HCT116 (cell line): ENCODE measurements at regions not wholly inside any gene's neighbourhood (a gene's known extent, or its start where the extent isn't known, plus 50 kb on each side); places are given as distances from the start of the nearest gene placed in this dataset.

Source experiments
- POLR2A ChIP-seq: IDR thresholded peaks from 2 replicates; pipeline ENCODE4 v1.7.0; 2011; ENCODE audit warnings: borderline replicate concordance; ENCODE audit not compliant: insufficient read depth, insufficient read length; ENCODE audit errors: extremely low read depth
- POLR2AphosphoS5 ChIP-seq: IDR thresholded peaks from 2 replicates; pipeline ENCODE4 v1.6.1; 2011; ENCODE audit warnings: mild to moderate bottlenecking, low read depth, low read length, moderate library complexity
- SIN3A ChIP-seq: IDR thresholded peaks from 2 replicates; pipeline ENCODE4 v1.6.1; 2012; ENCODE audit warnings: low read depth
- ZNF274 ChIP-seq: fragments of 200-500 bp; sonication (Bioruptor generic); IDR thresholded peaks from 2 replicates; pipeline ENCODE4 v1.6.1; 2014; ENCODE audit warnings: mild to moderate bottlenecking, low read depth, low read length, inconsistent platforms
- TF ChIP-seq, protein P1 (sequence below), 3 experiments: fragments of 200-600 bp in 1 of 3; sonication (generic) in 1 of 3; IDR thresholded peaks in 2 of 3; conservative IDR thresholded peaks in 1 of 3; 2 replicates each; pipeline ENCODE4 v1.5.1; 2012 to 2017; ENCODE audit warnings: low read depth in 2 of 3, low read length in 2 of 3, antibody characterized with exemption in 1 of 3, borderline replicate concordance in 1 of 3, control low read depth in 1 of 3, mild to moderate bottlenecking in 1 of 3, mixed read lengths in 1 of 3, mixed run types in 1 of 3, moderate library complexity in 1 of 3; ENCODE audit not compliant: insufficient read depth in 1 of 3

GRCh38 chr6:134549854-134550253 is 231.9 kb upstream of the SGK1 start:
- TF ChIP-seq, protein P1, sequence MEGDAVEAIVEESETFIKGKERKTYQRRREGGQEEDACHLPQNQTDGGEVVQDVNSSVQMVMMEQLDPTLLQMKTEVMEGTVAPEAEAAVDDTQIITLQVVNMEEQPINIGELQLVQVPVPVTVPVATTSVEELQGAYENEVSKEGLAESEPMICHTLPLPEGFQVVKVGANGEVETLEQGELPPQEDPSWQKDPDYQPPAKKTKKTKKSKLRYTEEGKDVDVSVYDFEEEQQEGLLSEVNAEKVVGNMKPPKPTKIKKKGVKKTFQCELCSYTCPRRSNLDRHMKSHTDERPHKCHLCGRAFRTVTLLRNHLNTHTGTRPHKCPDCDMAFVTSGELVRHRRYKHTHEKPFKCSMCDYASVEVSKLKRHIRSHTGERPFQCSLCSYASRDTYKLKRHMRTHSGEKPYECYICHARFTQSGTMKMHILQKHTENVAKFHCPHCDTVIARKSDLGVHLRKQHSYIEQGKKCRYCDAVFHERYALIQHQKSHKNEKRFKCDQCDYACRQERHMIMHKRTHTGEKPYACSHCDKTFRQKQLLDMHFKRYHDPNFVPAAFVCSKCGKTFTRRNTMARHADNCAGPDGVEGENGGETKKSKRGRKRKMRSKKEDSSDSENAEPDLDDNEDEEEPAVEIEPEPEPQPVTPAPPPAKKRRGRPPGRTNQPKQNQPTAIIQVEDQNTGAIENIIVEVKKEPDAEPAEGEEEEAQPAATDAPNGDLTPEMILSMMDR (IDR thresholded peaks at IDR 0.05 in 2 of 3, conservative IDR thresholded peaks at IDR 0.05 in 1 of 3; ENCODE audit: borderline replicate concordance in 1 of 3, insufficient read depth in 1 of 3, low read depth in 2 of 3, low read length in 2 of 3) = no peak
- no peak for TF ChIP-seq SIN3A
- no peak for TF ChIP-seq POLR2AphosphoS5
- TF ChIP-seq ZNF274 = no peak
- no peak for TF ChIP-seq POLR2A
